GM12878 (cell line): ENCODE measurements at regions not wholly inside any gene's neighbourhood (a gene's known extent, or its start where the extent isn't known, plus 50 kb on each side); places are given as distances from the start of the nearest gene placed in this dataset.

Experiments used
- ATAC-seq: fragments of 200-7000 bp; cut with Tn5 transposase; 3 replicates; pipeline ENCODE4 v1.9.1; 2020; ENCODE audit warnings: mild to moderate bottlenecking, moderate library complexity
- BruUV-seq: library from RNA; stranded (reverse); fragments of 400-500 nt; replicated peaks from 2 replicates; lab custom pipeline; 2021; lab: Mats Ljungman, UMichigan
- CTCF ChIA-PET: fragments of 300-600 bp; sonication (Branson Sonifier 250); formaldehyde crosslinking; extraction: SDS; loops from one replicate; lab custom pipeline; 2021; ENCODE audit warnings: inconsistent platforms; lab: Yijun Ruan, JAX
- POLR2A ChIA-PET: fragments of 350-600 bp; formaldehyde crosslinking; extraction: SDS; loops from one replicate; lab custom pipeline; 2021; ENCODE audit warnings: inconsistent platforms; lab: Charles Lee
- RAD21 ChIA-PET: fragments of 300-600 bp; sonication (Branson Sonifier 250); formaldehyde crosslinking; loops from one replicate; lab custom pipeline; 2023; ENCODE audit warnings: antibody characterized with exemption; ENCODE audit not compliant: unreplicated experiment; lab: Charles Lee
- SMC1A ChIA-PET: fragments of 300-600 bp; sonication (Branson Sonifier 250); formaldehyde crosslinking; loops from one replicate; lab custom pipeline; 2023; ENCODE audit not compliant: unreplicated experiment, uncharacterized antibody; lab: Charles Lee
- DNase-seq: peaks from one replicate; pipeline ENCODE4 v3.0.0-alpha.2; 2011; ENCODE audit warnings: low read depth, low spot score
- FAIRE-seq: peaks from 3 replicates; lab custom pipeline; 2011; peaks lifted over from hg19 to GRCh38; lab: Jason Lieb, UNC
- H2AFZ ChIP-seq: 2 replicates; pipeline ENCODE4 v1.6.0; 2011; ENCODE audit warnings: low read depth, low read length, control low read depth; ENCODE audit not compliant: control insufficient read depth
- H3K27ac ChIP-seq: 2 replicates; pipeline ENCODE4 v1.5.1; 2011; ENCODE audit warnings: control low read depth; ENCODE audit not compliant: control insufficient read depth, insufficient read depth
- H3K27me3 ChIP-seq, 2 experiments: replicated peaks in 1 of 2; 2 replicates each; pipeline versions ENCODE4 v1.6.0 to v1.6.1; 2011; ENCODE audit warnings: low read length in 1 of 2; ENCODE audit not compliant: control insufficient read depth in 2 of 2, insufficient read depth in 2 of 2
- H3K36me3 ChIP-seq, 2 experiments: 2 replicates each; pipeline ENCODE4 v1.5.1; 2011; ENCODE audit warnings: low read length in 1 of 2; ENCODE audit not compliant: control insufficient read depth in 2 of 2, insufficient read depth in 2 of 2
- H3K4me1 ChIP-seq: 2 replicates; pipeline ENCODE4 v1.6.1; 2011; ENCODE audit warnings: mild to moderate bottlenecking, low read length, moderate library complexity, mixed read lengths; ENCODE audit not compliant: control insufficient read depth, insufficient read depth
- H3K4me2 ChIP-seq: 2 replicates; pipeline ENCODE4 v1.6.0; 2011; ENCODE audit warnings: control low read depth; ENCODE audit not compliant: control insufficient read depth, insufficient read depth
- H3K4me3 ChIP-seq: fragments of 200-600 bp; sonication (generic); 2 replicates; pipeline ENCODE4 v1.5.1; 2016
- H3K79me2 ChIP-seq: 2 replicates; pipeline ENCODE4 v1.6.0; 2011; ENCODE audit warnings: low read length; ENCODE audit not compliant: control insufficient read depth, insufficient read depth
- H3K9ac ChIP-seq: 2 replicates; pipeline ENCODE4 v1.8.0; 2011; ENCODE audit warnings: low read length, control low read depth, mixed read lengths; ENCODE audit not compliant: control insufficient read depth, insufficient read depth
- H3K9me3 ChIP-seq: replicated peaks from 3 replicates; pipeline ENCODE4 v1.5.1; 2011; ENCODE audit warnings: mild to moderate bottlenecking, low read length; ENCODE audit not compliant: control insufficient read depth, insufficient read depth
- H4K20me1 ChIP-seq: 2 replicates; pipeline ENCODE4 v1.6.0; 2011; ENCODE audit not compliant: control insufficient read depth, insufficient read depth
- BRCA1 ChIP-seq: IDR thresholded peaks from 2 replicates; pipeline ENCODE4 v1.6.1; 2011; ENCODE audit warnings: low read depth, low read length, improper control_type of control experiment
- HDAC2 ChIP-seq: fragments of 200-600 bp; sonication (generic); IDR thresholded peaks from 2 replicates; pipeline ENCODE4 v1.6.1; 2017
- NFYB ChIP-seq: IDR thresholded peaks from 2 replicates; pipeline ENCODE4 v1.6.1; 2011; ENCODE audit warnings: low read depth, mild to moderate bottlenecking, low read length, improper control_type of control experiment, moderate library complexity; ENCODE audit not compliant: insufficient read depth
- POLR2A ChIP-seq: IDR thresholded peaks from 2 replicates; pipeline ENCODE4 v1.6.1; 2011; ENCODE audit warnings: low read depth, mild to moderate bottlenecking, low read length
- WGBS: methylation state at CpG from one replicate; pipeline ENCODE4 v1.1.6; 2016; ENCODE audit warnings: low lambda C conversion rate; ENCODE audit not compliant: insufficient replicate concordance, insufficient coverage; ENCODE audit errors: missing lambda C conversion rate; 5-methylcytosine and 5-hydroxymethylcytosine counted together
- in situ Hi-C: fragments of 300-500 bp; cut with MboI; formaldehyde crosslinking; loops from 9 replicates; pipeline ENCODE4 v1.14.3; 2018; ENCODE audit warnings: mixed read lengths
- intact Hi-C: fragments of 100-400 bp; cut with micrococcal nuclease; formaldehyde crosslinking; loops from one replicate; pipeline ENCODE4 v1.14.2; 2022; ENCODE audit not compliant: unreplicated experiment
- TF ChIP-seq, protein P1 (sequence below): fragments of 450-650 bp; IDR thresholded peaks from 2 replicates; pipeline ENCODE4 v1.6.1; 2018; ENCODE audit warnings: mild to moderate bottlenecking, low read depth, moderate library complexity; ENCODE audit not compliant: partially characterized antibody

DNA sequence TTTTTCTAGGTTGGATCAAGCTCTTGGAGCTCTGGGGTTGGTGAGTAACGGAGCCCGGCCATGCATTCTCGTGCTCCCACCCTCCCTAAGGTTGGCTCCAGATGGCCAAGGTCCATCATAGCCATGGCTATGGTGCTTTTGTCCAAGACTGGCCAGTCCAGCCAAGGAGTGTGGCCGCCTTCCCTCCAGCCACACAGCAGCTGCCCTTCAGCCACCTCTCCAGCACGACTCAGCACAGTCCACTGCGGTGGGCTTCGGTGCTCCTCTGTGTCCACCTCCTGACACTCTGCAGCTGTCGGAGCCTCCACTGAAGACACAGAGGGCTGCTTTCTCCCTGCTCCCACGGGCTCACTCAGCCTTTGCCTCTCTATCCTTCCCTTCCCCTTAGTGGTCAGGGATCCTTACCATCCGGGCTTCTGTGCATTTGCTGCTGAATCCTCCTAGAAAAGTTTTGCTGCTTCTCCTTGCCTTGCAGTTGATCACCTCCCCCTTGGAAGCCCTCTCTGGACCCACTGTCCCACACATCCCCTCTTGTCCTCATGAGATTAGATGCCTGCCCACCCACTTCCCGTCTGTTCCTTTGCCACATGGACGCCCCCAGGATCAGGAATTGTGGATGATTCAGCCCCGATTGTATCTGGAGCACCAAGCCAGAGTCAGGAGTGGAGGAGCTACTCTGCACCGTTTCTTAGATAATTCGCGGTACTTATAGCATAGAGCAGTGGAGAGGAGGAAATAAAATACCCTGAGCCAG lies 177.1 kb upstream of the COPS8 start:
- SMC1A ChIA-PET = no interaction called here
- in situ Hi-C loops = no loop called here
- peaks cover 0 to 3% of the 10 kb centered on the region in 2 experiments; a peak in 3 of 4 replicates for H3K27me3 ChIP-seq

More for the DNA sequence above, 177.1 kb upstream of the COPS8 start:
- FAIRE-seq (no peak), DNase-seq (no peak), ATAC-seq (no peak)
- H3K4me2 ChIP-seq = no peak overlapping the region
- ChIA-PET POLR2A (no interaction called here), RAD21 (no interaction called here), CTCF (no interaction called here)
- no peak overlapping the region for H3K27ac ChIP-seq
- H3K4me1 ChIP-seq = no peaks in the 10 kb centered on the region
- H3K36me3 ChIP-seq = no peaks in the 10 kb centered on the region
- no TSS peak for BruUV-seq
- no peak overlapping the region for H3K9ac ChIP-seq
- H4K20me1 ChIP-seq = no peaks in the 10 kb centered on the region
- no peaks in the 10 kb centered on the region for H3K9me3 ChIP-seq
- TF ChIP-seq BRCA1 (no peak), NFYB (no peak), POLR2A (no peak), HDAC2 (no peak)
- TF ChIP-seq, protein P1, sequence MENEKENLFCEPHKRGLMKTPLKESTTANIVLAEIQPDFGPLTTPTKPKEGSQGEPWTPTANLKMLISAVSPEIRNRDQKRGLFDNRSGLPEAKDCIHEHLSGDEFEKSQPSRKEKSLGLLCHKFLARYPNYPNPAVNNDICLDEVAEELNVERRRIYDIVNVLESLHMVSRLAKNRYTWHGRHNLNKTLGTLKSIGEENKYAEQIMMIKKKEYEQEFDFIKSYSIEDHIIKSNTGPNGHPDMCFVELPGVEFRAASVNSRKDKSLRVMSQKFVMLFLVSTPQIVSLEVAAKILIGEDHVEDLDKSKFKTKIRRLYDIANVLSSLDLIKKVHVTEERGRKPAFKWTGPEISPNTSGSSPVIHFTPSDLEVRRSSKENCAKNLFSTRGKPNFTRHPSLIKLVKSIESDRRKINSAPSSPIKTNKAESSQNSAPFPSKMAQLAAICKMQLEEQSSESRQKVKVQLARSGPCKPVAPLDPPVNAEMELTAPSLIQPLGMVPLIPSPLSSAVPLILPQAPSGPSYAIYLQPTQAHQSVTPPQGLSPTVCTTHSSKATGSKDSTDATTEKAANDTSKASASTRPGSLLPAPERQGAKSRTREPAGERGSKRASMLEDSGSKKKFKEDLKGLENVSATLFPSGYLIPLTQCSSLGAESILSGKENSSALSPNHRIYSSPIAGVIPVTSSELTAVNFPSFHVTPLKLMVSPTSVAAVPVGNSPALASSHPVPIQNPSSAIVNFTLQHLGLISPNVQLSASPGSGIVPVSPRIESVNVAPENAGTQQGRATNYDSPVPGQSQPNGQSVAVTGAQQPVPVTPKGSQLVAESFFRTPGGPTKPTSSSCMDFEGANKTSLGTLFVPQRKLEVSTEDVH = no peak
- H3K79me2 ChIP-seq = no peaks in the 10 kb centered on the region
- 43% methylated on average over 16 of the region's 16 CpGs for WGBS
- H2AFZ ChIP-seq = no peak overlapping the region
- intact Hi-C loops = no loop called here
- H3K4me3 ChIP-seq = no peak overlapping the region
